ENCODE measurements at regions not wholly inside any gene's neighbourhood (a gene's known extent, or its start where the extent isn't known, plus 50 kb on each side); places are given as distances from the start of the nearest gene placed in this dataset.

DNA sequence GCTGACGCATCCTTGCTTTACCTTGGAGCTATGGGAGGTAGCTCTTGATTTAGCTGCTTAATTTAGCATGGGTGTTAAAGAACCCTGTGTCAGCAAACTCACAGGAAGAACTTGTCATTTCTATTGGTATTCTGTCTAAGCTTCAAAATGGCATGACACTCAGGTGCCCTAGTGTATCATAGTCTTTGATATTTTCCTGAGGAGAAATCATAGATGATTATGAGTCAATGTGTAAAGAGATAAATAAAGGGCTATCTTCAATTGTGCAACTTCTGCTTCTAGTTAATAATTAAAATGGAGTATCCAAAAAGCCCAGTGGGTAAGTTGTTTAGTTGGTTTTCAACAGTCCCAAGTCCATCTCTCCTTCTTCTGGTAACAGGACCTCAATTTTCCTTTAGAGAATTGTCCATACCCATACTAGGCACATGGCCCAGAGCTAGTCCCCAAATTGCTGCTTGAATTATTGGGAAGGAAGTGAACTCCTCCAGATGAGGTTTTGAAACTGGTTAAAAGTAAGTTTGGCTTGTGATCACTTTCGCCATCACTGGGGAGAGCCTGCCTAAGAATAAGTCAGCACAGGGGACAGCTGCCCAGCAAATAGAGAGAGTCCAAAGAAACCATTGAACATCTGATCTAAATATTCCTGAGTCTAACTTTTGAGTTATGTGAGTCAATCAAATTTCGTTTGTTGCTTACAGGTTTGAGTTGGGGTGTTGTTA is 169.0 kb upstream of the PHYHIPL start:
- TF ChIP-seq, protein P1, sequence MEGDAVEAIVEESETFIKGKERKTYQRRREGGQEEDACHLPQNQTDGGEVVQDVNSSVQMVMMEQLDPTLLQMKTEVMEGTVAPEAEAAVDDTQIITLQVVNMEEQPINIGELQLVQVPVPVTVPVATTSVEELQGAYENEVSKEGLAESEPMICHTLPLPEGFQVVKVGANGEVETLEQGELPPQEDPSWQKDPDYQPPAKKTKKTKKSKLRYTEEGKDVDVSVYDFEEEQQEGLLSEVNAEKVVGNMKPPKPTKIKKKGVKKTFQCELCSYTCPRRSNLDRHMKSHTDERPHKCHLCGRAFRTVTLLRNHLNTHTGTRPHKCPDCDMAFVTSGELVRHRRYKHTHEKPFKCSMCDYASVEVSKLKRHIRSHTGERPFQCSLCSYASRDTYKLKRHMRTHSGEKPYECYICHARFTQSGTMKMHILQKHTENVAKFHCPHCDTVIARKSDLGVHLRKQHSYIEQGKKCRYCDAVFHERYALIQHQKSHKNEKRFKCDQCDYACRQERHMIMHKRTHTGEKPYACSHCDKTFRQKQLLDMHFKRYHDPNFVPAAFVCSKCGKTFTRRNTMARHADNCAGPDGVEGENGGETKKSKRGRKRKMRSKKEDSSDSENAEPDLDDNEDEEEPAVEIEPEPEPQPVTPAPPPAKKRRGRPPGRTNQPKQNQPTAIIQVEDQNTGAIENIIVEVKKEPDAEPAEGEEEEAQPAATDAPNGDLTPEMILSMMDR (conservative IDR thresholded peaks at IDR 0.05; ENCODE audit: low read depth, low read length), result no peak
- TF ChIP-seq SMC3 (IDR thresholded peaks at IDR 0.05; ENCODE audit: low read depth, low read length) (no peak), RAD21 (IDR thresholded peaks at IDR 0.05; ENCODE audit: low read length) (no peak), CHD1 (IDR thresholded peaks at IDR 0.05; ENCODE audit: low read depth, low read length) (no peak), FOS (IDR thresholded peaks at IDR 0.05; ENCODE audit: low read depth, low read length) (no peak), POLR2A (IDR thresholded peaks at IDR 0.05; ENCODE audit: low read depth, low read length) (no peak), RCOR1 (IDR thresholded peaks at IDR 0.05; ENCODE audit: insufficient replicate concordance, low read length) (no peak), MXI1 (IDR thresholded peaks at IDR 0.05; ENCODE audit: borderline replicate concordance, low read depth, low read length) (no peak)
- TF ChIP-seq, protein P2, sequence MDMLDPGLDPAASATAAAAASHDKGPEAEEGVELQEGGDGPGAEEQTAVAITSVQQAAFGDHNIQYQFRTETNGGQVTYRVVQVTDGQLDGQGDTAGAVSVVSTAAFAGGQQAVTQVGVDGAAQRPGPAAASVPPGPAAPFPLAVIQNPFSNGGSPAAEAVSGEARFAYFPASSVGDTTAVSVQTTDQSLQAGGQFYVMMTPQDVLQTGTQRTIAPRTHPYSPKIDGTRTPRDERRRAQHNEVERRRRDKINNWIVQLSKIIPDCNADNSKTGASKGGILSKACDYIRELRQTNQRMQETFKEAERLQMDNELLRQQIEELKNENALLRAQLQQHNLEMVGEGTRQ (IDR thresholded peaks at IDR 0.05; ENCODE audit: low read depth, low read length), result no peak
- TF ChIP-seq, protein P3, sequence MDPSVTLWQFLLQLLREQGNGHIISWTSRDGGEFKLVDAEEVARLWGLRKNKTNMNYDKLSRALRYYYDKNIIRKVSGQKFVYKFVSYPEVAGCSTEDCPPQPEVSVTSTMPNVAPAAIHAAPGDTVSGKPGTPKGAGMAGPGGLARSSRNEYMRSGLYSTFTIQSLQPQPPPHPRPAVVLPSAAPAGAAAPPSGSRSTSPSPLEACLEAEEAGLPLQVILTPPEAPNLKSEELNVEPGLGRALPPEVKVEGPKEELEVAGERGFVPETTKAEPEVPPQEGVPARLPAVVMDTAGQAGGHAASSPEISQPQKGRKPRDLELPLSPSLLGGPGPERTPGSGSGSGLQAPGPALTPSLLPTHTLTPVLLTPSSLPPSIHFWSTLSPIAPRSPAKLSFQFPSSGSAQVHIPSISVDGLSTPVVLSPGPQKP (IDR thresholded peaks at IDR 0.05; ENCODE audit: borderline replicate concordance, low read depth, low read length), result no peak
